GM04503 (cell line): ENCODE measurements at regions not wholly inside any gene's neighbourhood (a gene's known extent, or its start where the extent isn't known, plus 50 kb on each side); places are given as distances from the start of the nearest gene placed in this dataset.

Experiments
- DNase-seq: peaks from one replicate; pipeline ENCODE4 v3.0.0-alpha.2; 2012; ENCODE audit warnings: low read depth

DNA sequence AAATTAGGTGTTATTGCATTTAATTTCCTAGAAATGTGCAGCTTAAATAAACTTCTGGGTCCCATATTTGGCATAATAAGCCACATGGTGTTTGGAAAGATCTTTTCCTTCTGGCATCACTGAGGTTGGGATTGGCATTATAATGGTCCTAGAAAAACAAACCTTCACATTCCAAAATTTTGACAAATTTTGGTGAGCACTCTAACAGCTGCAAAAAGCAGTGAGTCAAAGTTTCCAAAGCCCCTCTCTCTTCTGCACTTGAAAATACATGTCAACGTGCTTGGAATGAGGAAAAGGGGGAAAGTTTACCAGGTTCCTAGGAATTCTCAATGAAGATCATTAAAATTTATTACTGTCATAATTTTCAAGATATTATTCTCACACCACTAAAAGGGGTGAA, 77.8 kb upstream of the STK17B start:
- DNase-seq: no peak

DNA sequence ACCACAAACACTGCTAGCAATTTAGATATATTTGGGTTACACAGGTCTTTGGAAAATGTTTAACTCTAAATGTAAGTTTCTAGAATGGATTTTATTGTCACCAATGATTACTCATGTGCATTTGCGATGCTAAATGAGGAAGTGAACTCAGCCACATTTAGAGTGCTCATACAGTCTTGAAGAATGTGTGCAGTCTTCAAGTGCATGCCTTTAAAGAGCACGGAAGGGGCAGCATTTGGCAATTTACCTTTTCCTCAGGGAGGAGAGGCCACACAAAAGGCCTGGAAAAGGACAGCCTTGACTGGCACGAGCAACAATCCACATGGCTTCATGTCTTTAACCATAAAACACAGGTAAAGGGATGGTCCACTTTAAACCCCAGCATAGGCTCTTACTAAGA, 78.5 kb upstream of the STK17B start:
- DNase-seq: no peak

- DNase-seq: no peak
Measured at GRCh38 chr2:196251132-196251531, 79.8 kb upstream of the STK17B start.

DNA sequence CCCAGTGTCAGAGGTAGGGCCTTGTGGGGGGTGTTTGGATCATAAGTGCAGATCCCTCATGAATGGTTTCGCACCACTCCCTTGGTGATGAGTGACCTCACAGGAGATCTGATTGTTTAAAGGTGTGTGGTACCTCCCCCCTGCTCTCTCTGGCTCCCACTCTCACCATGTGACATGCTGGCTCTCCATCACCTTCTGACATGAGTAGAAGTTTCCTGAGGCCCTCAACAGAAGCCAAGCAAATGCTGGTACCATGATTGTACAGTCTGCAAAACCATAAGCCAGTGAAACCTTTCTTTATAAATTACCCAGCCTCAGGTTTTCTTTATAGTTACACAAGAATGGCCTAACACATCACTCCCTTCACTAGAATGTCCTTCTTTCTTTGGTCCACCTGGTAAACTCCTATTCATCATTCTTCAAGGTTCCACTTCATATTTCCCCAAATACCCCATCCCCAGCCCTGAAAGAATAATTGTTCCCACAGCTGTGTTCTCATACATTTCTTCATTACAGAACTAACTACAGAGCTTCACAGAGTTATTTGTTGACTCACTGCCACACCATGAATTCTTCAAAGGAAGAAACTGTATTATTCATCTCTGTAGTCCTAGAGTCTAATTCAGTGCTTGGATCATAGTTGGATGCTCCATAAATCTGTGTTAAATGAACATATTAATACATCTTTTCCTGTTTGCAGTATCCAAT, 81.2 kb upstream of the STK17B start:
- DNase-seq: no peak

DNA sequence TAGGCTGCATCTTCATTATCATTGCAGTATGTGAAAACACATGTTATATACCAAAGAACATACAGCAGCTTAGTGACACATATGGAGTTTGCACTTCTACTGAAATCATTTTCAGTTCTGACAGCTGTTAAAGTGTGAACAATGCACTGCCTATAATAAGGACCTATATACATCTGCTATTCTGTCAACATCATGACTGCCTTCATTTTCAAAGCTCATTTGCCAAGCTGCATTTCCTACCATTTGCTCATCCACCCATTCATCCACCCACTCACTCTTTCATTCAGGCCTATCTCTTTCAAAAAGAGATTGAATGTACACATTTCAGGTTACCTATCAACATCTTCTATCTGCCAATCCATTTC, 81.7 kb upstream of the STK17B start:
- no peak for DNase-seq

GRCh38 chr2:196256585-196256984, 85.2 kb upstream of the STK17B start:
- DNase-seq: no peak

GRCh38 chr2:196257086-196257485, 85.7 kb upstream of the STK17B start:
- DNase-seq: no peak

DNA sequence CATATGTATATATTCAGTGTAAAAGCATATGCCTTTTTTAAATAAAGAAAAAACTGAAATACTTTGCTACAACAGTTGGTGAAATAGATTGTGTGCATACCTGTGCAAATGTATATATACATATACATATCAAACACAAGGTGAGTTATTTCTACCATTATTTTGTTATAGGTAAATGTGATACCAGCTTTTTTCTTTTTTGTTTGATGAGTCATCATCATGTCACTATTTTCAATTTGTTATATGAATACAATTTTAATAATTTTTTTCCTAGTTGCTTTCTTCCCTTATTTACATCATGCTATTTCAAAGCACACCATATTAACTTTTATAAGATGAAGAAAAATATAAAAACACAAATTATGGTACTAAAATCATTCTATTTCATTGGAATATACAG, 87.0 kb upstream of the STK17B start:
- DNase-seq: no peak

DNA sequence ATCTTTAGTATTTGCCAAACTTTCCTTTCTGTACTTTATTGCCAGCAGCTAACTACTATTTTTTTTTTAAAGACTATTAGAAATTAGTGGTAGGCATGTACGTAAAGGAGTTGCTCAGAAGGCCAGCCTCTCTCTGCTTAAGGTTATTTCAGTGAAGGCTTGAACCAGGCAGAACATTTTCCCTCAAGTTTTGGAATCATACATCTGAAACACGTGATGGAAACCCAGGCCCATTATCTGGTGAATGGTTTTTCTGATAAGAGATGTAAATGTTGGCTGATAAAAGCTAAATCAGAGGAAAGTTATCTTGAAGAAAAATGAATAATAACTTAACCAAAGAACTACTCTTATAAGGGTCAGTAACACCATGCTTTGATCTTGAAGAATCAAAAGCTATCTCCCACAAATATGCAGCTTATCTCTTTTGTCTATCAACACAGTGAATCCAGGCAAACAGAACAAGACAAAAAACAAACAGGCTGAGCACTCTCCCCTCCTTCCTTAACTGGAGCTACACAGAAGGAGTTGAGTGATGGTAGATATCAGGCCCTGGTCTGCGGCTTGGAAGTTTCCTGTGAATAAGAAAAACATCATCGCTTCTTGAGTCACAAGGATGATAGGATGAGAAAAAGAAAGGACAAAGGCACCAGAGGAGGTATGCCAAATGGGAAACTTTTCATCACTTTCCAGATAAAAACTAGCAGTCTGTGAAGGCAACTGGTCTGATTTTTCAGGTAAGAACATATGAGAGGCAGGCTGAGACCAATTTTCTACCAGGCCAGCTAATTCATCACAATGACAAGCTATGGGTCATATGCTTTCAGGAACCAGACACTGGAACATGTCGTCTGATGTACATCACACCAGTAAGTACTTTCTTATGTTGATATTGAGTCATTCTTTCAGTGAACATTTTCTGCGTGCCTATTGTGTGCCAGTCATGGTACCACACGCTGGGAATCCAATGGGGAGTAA, 88.4 kb upstream of the STK17B start:
- no peak for DNase-seq

DNA sequence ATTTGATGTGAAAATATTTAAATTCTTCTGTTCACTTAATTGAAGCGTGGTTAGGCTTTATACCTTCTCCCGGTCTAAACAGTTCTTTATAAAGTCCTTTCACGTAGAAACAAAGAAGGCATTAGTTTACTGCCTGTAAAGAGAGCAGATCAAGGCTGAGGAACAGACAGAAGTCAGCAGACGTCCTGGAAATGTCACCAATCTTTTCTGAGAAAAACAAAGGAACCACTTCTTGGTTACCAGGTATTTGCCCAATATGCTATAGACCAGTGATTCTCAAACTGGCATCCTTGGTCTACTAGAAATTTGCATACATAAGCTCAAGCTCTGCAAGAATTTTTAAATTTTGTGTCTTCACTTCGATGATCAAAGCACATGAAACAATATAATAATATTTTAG, 89.2 kb upstream of the STK17B start:
- no peak for DNase-seq

- no peak for DNase-seq
Measured at GRCh38 chr2:196262606-196263005, 91.2 kb upstream of the STK17B start.

GRCh38 chr2:196263181-196263747, 91.9 kb upstream of the STK17B start:
- DNase-seq: peak; percentile 68

DNA sequence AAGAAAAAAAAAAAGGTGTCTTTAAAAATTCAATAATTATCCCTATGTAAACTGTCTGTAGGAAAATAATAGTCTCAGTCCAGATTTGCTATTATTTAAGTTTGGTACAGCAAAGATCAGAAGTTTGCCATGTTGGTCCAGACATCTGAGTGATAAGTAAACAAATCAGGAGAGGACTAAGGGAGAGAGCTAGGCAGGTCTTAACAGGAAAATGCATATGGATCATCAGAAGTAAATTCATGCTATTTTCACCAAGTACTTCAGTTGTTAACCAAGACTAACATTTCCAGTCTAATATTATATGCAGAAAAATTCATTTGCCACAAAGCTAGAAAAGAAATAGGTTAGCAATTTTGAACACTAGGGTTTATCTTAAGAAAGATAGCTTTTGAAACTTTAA, 95.0 kb upstream of the STK17B start:
- no peak for DNase-seq

GRCh38 chr2:196266855-196267254, 95.5 kb upstream of the STK17B start:
- no peak for DNase-seq

GRCh38 chr2:196268025-196268424, 96.6 kb upstream of the STK17B start:
- no peak for DNase-seq

DNA sequence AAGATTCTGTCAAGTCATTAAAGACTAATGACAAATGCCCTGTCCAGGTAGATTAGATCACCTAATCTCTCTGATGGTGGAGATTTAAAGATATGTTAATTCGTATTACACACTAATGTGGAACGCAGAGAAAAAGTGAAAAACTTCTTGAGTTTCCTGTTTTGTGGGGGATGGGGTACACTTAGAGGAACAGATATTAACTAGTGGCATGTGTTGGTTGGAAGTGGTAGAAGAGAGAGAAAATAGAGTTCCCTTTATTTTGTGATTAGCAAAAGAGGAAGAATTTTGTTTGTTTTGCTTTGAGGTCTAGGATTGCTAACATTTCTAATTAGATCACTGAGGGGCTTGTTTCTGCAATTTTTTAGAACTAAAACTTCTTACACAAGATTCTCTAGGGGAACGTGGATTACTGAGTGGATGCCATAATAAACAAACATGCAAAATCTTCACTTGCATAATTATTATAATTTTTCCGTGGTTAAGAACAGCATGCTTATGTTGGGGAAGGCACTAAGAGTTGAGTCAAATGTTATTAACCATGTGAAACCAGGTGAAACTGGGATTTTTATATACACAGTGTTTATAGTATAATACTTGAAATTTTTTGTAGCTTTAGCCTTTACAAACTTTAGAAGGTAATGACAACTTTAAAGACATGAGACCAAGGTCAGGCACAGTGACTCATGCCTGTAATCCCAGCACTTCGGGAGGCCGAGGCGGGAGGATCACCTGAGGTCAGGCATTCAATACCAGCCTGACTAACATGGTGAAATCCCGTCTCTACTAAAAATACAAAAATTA, 97.4 kb upstream of the STK17B start:
- no peak for DNase-seq

DNA sequence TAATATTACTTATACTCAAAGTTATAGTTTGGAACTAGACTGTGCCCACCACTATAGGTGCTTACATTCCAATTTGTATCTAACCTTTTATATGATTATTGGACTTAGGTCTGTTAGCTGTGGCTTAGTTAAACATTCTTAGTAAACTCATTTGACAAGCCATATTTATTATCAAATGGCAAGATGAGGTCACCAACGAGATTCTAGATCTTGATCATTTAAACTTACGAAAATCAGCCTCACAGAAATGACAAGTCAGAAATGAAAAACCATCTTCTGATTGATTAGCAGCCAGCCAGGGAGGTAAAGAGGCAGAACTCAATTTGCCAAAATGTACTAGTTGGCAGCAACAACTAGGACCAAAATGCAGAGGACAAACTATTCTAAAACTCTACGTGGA, 100.4 kb upstream of the STK17B start:
- no peak for DNase-seq

- DNase-seq: no peak
Measured at GRCh38 chr2:196274387-196274809, 103.0 kb upstream of the STK17B start.

GRCh38 chr2:196275646-196276352, 104.4 kb upstream of the STK17B start:
- DNase-seq: no peak

DNA sequence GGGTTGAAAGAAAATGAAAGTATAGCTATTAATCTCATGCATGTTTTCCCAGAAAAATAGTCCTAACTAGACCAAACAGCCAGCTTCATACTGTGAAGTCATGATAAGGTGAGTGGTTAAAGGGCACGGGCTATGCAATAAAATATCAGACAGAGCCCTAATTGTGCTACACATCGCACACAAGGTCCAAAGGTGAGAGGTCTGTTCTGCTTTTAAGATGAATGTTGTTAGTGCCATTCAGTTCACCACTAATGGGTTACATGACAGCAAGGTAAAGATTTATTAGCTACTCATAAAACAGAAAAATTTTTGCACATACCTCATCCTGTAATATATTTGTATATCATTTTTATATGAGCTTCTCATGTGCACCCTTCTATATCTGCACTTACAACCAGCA, 105.0 kb upstream of the STK17B start:
- no peak for DNase-seq

- DNase-seq: no peak
Measured at GRCh38 chr2:196277002-196277401, 105.6 kb upstream of the STK17B start.

- DNase-seq: no peak
Measured at GRCh38 chr2:196278491-196278911, 107.1 kb upstream of the STK17B start.
